Chondrocyte (in vitro differentiated cells): ENCODE measurements at regions not wholly inside any gene's neighbourhood (a gene's known extent, or its start where the extent isn't known, plus 50 kb on each side); places are given as distances from the start of the nearest gene placed in this dataset.

Source experiments
- DNase-seq: peaks from one replicate; pipeline ENCODE4 v3.0.0; 2021; ENCODE audit warnings: mixed read lengths, low spot score
- H3K27ac Mint-ChIP-seq: one replicate; pipeline ENCODE4 v1.8.0; 2021; ENCODE audit warnings: mild to moderate bottlenecking, moderate library complexity, mixed read lengths; ENCODE audit not compliant: unreplicated experiment
- H3K27me3 Mint-ChIP-seq: 2 replicates; pipeline ENCODE4 v1.8.0; 2021; ENCODE audit warnings: low read depth, mixed read lengths
- H3K36me3 Mint-ChIP-seq: 2 replicates; pipeline ENCODE4 v1.8.0; 2021; ENCODE audit warnings: low read depth, mixed read lengths
- H3K4me1 Mint-ChIP-seq: 2 replicates; pipeline ENCODE4 v1.8.0; 2021; ENCODE audit warnings: low read depth, mild to moderate bottlenecking, mixed read lengths
- H3K4me3 Mint-ChIP-seq: one replicate; pipeline ENCODE4 v1.8.0; 2021; ENCODE audit warnings: mild to moderate bottlenecking, moderate library complexity, mixed read lengths; ENCODE audit not compliant: unreplicated experiment
- H3K9me3 Mint-ChIP-seq: 2 replicates; pipeline ENCODE4 v1.8.0; 2021; ENCODE audit warnings: low read depth, mixed read lengths
- CTCF ChIP-seq: fragments of 200-600 bp; sonication (generic); IDR thresholded peaks from 2 replicates; pipeline ENCODE4 v1.5.0; 2021; ENCODE audit warnings: antibody characterized with exemption, mild to moderate bottlenecking, moderate library complexity

GRCh38 chr4:107166181-107166580 is 130.1 kb upstream of the DKK2 start:
- Mint-ChIP-seq H3K27me3 (no peaks in the 10 kb centered on the region), H3K4me3 (no peak overlapping the region), H3K27ac (peak overlapping the region; percentile 32), H3K36me3 (peaks cover 9% of the 10 kb centered on the region), H3K4me1 (peaks cover 7% of the 10 kb centered on the region), H3K9me3 (peaks cover 18% of the 10 kb centered on the region)
- no peak for DNase-seq
- no peak for TF ChIP-seq CTCF

GRCh38 chr4:107164962-107165475 is 128.9 kb upstream of the DKK2 start:
- Mint-ChIP-seq H3K27me3 (no peaks in the 10 kb centered on the region), H3K4me1 (peaks cover 7% of the 10 kb centered on the region), H3K27ac (no peak overlapping the region), H3K4me3 (no peak overlapping the region), H3K9me3 (peaks cover 18% of the 10 kb centered on the region), H3K36me3 (peaks cover 9% of the 10 kb centered on the region)
- DNase-seq = no peak
- TF ChIP-seq CTCF = no peak

GRCh38 chr4:107156443-107156842 is 120.3 kb upstream of the DKK2 start:
- H3K27me3 Mint-ChIP-seq = no peaks in the 10 kb centered on the region

GRCh38 chr4:107155366-107155765 is 119.3 kb upstream of the DKK2 start:
- no peaks in the 10 kb centered on the region for H3K27me3 Mint-ChIP-seq
- peaks cover 47% of the 10 kb centered on the region for H3K4me1 Mint-ChIP-seq
- peak overlapping the region; percentile 36 for H3K27ac Mint-ChIP-seq
- no peaks in the 10 kb centered on the region for H3K36me3 Mint-ChIP-seq
- H3K4me3 Mint-ChIP-seq = no peak overlapping the region
- DNase-seq = no peak
- no peak for TF ChIP-seq CTCF
- H3K9me3 Mint-ChIP-seq = no peaks in the 10 kb centered on the region

More at GRCh38 chr4:107156443-107156842, 120.3 kb upstream of the DKK2 start:
- no peak for DNase-seq
- Mint-ChIP-seq H3K27ac (no peak overlapping the region), H3K36me3 (no peaks in the 10 kb centered on the region), H3K4me3 (no peak overlapping the region), H3K4me1 (peaks cover 42% of the 10 kb centered on the region), H3K9me3 (no peaks in the 10 kb centered on the region)
- no peak for TF ChIP-seq CTCF

GRCh38 chr4:107153956-107154355 is 117.8 kb upstream of the DKK2 start:
- Mint-ChIP-seq H3K36me3 (no peaks in the 10 kb centered on the region), H3K27me3 (no peaks in the 10 kb centered on the region), H3K4me1 (peaks cover 56% of the 10 kb centered on the region), H3K4me3 (no peak overlapping the region), H3K27ac (peak overlapping the region; percentile 82), H3K9me3 (no peaks in the 10 kb centered on the region)
- TF ChIP-seq CTCF = no peak
- DNase-seq = no peak
